Natural killer cell (primary cell): ENCODE measurements at regions not wholly inside any gene's neighbourhood (a gene's known extent, or its start where the extent isn't known, plus 50 kb on each side); places are given as distances from the start of the nearest gene placed in this dataset.

Experiments used
- ATAC-seq, 3 donors: fragments of 150-1000 bp in 2 of 3; fragments of 200-7000 bp in 1 of 3; cut with Tn5 transposase; 1 replicate in 1 of 3; 2 replicates in 2 of 3; pipeline ENCODE4 v1.10.0; 2021; ENCODE audit warnings: mild to moderate bottlenecking in 2 of 3, moderate library complexity in 2 of 3
- DNase-seq, 2 donors: peaks; one replicate each; pipeline versions ENCODE4 v3.0.0 to v3.0.0-alpha.2; 2013 to 2021; ENCODE audit warnings: mixed read lengths in 1 of 2
- H3K27ac ChIP-seq: one replicate; pipeline ENCODE4 v1.5.1; 2013; ENCODE audit warnings: mild to moderate bottlenecking, low read length
- H3K27me3 ChIP-seq: one replicate; pipeline ENCODE4 v1.6.1; 2013; ENCODE audit warnings: low read length; ENCODE audit not compliant: control insufficient read depth, insufficient read depth
- H3K36me3 ChIP-seq: one replicate; pipeline ENCODE4 v1.6.1; 2013; ENCODE audit warnings: low read length; ENCODE audit not compliant: control insufficient read depth, insufficient read depth
- H3K4me1 ChIP-seq: one replicate; pipeline ENCODE4 v1.6.1; 2013; ENCODE audit warnings: low read length; ENCODE audit not compliant: control insufficient read depth, insufficient read depth
- H3K4me3 ChIP-seq: one replicate; pipeline ENCODE4 v1.5.1; 2013; ENCODE audit warnings: low read length
- H3K9me3 ChIP-seq: one replicate; pipeline ENCODE4 v1.6.1; 2013; ENCODE audit warnings: low read length; ENCODE audit not compliant: control insufficient read depth, insufficient read depth
- H3K27ac Mint-ChIP-seq, 2 donors: one replicate each; pipeline ENCODE4 v1.8.0; 2022; ENCODE audit warnings: mild to moderate bottlenecking in 2 of 2, mixed read lengths in 2 of 2, moderate library complexity in 1 of 2
- H3K27me3 Mint-ChIP-seq, 2 donors: one replicate each; pipeline ENCODE4 v1.8.0; 2022; ENCODE audit warnings: low read depth in 2 of 2, mixed read lengths in 2 of 2
- H3K36me3 Mint-ChIP-seq: one replicate; pipeline ENCODE4 v1.8.0; 2022; ENCODE audit warnings: mixed read lengths
- H3K4me1 Mint-ChIP-seq, 2 donors: one replicate each; pipeline ENCODE4 v1.8.0; 2022; ENCODE audit warnings: mixed read lengths in 2 of 2
- H3K4me3 Mint-ChIP-seq: one replicate; pipeline ENCODE4 v1.8.0; 2022; ENCODE audit warnings: mild to moderate bottlenecking, moderate library complexity, mixed read lengths
- H3K9me3 Mint-ChIP-seq, 2 donors: one replicate each; pipeline ENCODE4 v1.8.0; 2022; ENCODE audit warnings: mixed read lengths in 2 of 2
- CTCF ChIP-seq: fragments of 200-600 bp; IDR thresholded peaks from one replicate; pipeline ENCODE4 v1.8.0; 2022; ENCODE audit warnings: antibody characterized with exemption
- WGBS: methylation state at CpG from one replicate; pipeline ENCODE4 v1.1.7; 2013; ENCODE audit warnings: missing lambda C conversion rate; ENCODE audit not compliant: insufficient coverage; 5-methylcytosine and 5-hydroxymethylcytosine counted together
- intact Hi-C: fragments of 100-400 bp; cut with micrococcal nuclease; formaldehyde crosslinking; loops from one replicate; pipeline ENCODE4 v1.14.2; 2022

- Histone ChIP-seq H3K4me1 (no peaks in the 10 kb centered on the region), H3K27me3 (no peaks in the 10 kb centered on the region), H3K36me3 (no peaks in the 10 kb centered on the region), H3K9me3 (no peaks in the 10 kb centered on the region), H3K27ac (no peak overlapping the region), H3K4me3 (no peak overlapping the region)
- Mint-ChIP-seq H3K27ac (no peak overlapping the region), H3K27me3 (peaks cover 0 to 10% of the 10 kb centered on the region in 2 donors), H3K36me3 (no peaks in the 10 kb centered on the region), H3K4me1 (no peaks in the 10 kb centered on the region), H3K9me3 (no peaks in the 10 kb centered on the region), H3K4me3 (no peak overlapping the region)
- no peak for ATAC-seq
- 62% methylated on average over 6 of the region's 6 CpGs for WGBS
- no peak for TF ChIP-seq CTCF
- intact Hi-C loops = no loop called here
- DNase-seq = no peak
These were observed 73.4 kb upstream of the PROX1 start for GRCh38 chr1:213914392-213914791.

- H3K36me3 Mint-ChIP-seq = no peaks in the 10 kb centered on the region
- H3K9me3 Mint-ChIP-seq = peaks cover 6 to 7% of the 10 kb centered on the region in 2 donors
- no peaks in the 10 kb centered on the region for H3K4me1 Mint-ChIP-seq
- Histone ChIP-seq H3K4me1 (no peaks in the 10 kb centered on the region), H3K4me3 (no peak overlapping the region), H3K36me3 (no peaks in the 10 kb centered on the region), H3K9me3 (no peaks in the 10 kb centered on the region), H3K27ac (no peak overlapping the region), H3K27me3 (no peaks in the 10 kb centered on the region)
- H3K4me3 Mint-ChIP-seq = no peak overlapping the region
- no peak overlapping the region for H3K27ac Mint-ChIP-seq
- DNase-seq (no peak), ATAC-seq (no peak)
- WGBS = 80% methylated on average over 1 of the region's 2 CpGs
- H3K27me3 Mint-ChIP-seq = no peaks in the 10 kb centered on the region
- intact Hi-C loops = no loop called here
- TF ChIP-seq CTCF = no peak
These were observed 66.5 kb upstream of the PROX1 start for GRCh38 chr1:213921311-213921710.

- no peak for TF ChIP-seq CTCF
- Histone ChIP-seq H3K4me1 (no peaks in the 10 kb centered on the region), H3K9me3 (no peaks in the 10 kb centered on the region), H3K4me3 (no peak overlapping the region), H3K27ac (no peak overlapping the region), H3K36me3 (no peaks in the 10 kb centered on the region), H3K27me3 (no peaks in the 10 kb centered on the region)
- no peaks in the 10 kb centered on the region for H3K27me3 Mint-ChIP-seq
- H3K4me1 Mint-ChIP-seq = no peaks in the 10 kb centered on the region
- no peak for ATAC-seq
- 86% methylated on average over 5 of the region's 5 CpGs for WGBS
- peaks cover 6 to 8% of the 10 kb centered on the region in 2 donors for H3K9me3 Mint-ChIP-seq
- intact Hi-C loops = no loop called here
- H3K27ac Mint-ChIP-seq = no peak overlapping the region
- no peak for DNase-seq
- H3K36me3 Mint-ChIP-seq = no peaks in the 10 kb centered on the region
- no peak overlapping the region for H3K4me3 Mint-ChIP-seq
These were observed 66.1 kb upstream of the PROX1 start for GRCh38 chr1:213921712-213922111.

DNA sequence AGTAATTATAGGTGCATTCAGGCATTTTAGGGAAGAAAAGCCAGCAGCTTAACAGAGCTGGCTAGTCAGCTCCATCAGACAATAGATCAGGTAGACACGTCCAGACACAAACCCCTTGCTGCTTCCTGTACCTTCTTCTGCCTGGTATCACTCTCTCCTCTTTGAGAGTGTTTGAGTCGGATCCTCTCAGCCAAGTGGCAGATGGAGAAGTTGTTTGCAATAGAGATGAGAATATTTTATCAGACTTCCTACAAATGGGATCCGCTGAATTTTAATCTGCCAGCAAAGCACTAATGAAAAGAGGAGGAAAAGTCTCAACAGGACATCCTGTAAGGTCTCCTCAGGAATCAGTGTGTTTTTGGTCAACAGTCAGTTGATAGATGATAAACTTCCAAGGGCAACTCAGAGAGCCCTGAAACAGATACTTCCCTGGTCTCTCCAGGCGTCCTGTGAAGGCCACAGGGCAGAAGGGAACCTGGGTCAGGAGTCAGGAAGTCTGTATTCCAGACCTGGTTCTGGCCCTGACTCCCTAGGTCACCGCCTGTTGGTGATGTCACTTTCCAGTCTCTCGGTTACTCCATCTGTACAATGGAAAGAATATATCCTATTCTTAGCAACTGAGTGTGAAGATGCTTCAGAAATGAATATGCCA is 62.1 kb upstream of the PROX1 start:
- Histone ChIP-seq H3K27ac (no peak overlapping the region), H3K4me3 (no peak overlapping the region), H3K36me3 (no peaks in the 10 kb centered on the region), H3K27me3 (no peaks in the 10 kb centered on the region), H3K9me3 (no peaks in the 10 kb centered on the region), H3K4me1 (no peaks in the 10 kb centered on the region)
- H3K9me3 Mint-ChIP-seq = peaks cover 6 to 8% of the 10 kb centered on the region in 2 donors
- no peak overlapping the region for H3K27ac Mint-ChIP-seq
- no peaks in the 10 kb centered on the region for H3K27me3 Mint-ChIP-seq
- no peaks in the 10 kb centered on the region for H3K36me3 Mint-ChIP-seq
- ATAC-seq (no peak), DNase-seq (no peak)
- intact Hi-C loops = no loop called here
- TF ChIP-seq CTCF = no peak
- whole genome bisulfite sequencing = 59% methylated on average over 5 of the region's 6 CpGs
- no peaks in the 10 kb centered on the region for H3K4me1 Mint-ChIP-seq
- H3K4me3 Mint-ChIP-seq = no peak overlapping the region
